NCI-H1930 (cell line): ENCODE measurements at regions not wholly inside any gene's neighbourhood (a gene's known extent, or its start where the extent isn't known, plus 50 kb on each side); places are given as distances from the start of the nearest gene placed in this dataset.

Experiments used
- DNase-seq, 2 experiments: peaks; one replicate each; lab custom pipeline; 2025; lab: John Stamatoyannopoulos, UW

DNA sequence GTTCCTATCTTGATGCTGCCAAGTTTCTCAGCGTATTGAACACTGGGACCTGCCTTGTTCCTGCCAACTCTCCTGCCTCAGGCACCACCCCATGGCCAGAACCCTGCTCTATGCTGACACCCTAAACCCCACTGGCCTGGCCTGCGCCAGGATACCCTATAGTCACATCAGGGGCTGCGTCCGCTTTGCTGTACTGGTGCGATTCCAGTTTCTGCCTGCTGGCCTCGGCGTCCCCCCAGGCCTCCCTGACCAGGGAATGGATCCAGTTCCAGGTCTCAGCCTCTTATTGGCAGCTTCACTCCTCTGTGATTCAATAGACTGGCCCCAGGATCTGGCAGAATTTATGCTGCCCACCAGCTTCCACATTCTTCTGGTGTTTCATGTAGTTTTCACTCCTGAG, 55.0 kb downstream of the GPR6 start:
- no peak for DNase-seq

DNA sequence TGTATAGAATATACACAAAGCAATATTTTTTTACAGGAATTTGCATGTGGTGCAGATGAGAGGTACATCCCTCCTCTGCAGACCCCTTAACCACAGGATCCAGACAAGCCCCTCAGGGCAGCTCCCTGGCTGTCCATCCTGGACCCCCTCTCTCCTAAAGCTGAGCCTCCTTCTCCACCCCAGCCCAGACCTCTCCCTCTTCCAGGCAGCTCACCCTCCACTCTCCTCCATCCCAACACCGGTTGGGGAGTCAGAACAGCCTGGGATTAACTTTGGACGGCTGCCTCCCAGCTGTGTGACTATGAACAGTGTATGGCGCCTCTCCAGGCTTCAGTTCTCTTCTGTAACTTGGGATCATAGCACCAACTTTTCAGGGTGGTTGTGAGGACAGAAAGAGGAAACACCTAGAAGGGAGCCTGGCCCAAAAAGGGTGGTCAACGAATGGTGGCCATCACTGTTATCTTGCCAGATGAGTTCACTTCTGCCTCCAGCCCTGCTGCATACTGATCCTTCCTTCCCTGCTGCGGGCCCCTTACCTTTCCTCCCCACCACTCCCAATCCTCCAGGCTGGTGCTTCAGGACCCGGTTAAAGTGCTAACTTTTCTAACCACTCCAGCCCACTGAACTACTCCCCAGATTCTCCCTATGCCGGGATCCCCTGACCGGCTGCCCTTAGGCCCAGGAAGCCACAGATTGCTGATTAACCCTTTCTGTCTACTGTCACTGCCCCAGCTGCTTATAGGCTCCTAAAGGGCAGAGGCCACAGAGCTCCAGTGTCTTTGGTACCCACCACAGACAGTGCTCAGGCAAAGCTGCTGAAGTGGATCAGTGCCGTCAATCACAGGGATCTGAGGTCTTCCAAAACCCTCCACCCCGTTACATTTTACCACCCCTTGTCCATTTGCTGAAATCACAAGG, 55.9 kb downstream of the GPR6 start:
- DNase-seq: no peak

DNA sequence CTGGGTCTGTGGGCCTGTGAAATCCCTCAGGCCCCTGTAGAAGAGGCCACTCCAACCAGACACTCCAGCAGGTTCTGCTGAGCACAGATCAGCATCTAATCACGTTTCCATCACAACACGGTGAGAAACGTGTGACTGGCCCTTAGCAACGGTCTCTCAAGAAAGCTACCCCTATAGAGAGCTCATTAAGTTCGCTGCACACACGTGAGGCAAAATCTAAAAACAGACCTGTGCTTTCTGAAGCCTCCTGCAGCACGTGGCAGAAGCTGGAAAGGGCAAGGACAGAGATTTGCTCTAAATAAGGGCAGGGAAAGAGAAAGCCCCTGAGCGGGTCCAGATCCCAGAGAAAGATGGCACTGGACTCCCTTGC, 56.5 kb downstream of the GPR6 start:
- no peak for DNase-seq

DNA sequence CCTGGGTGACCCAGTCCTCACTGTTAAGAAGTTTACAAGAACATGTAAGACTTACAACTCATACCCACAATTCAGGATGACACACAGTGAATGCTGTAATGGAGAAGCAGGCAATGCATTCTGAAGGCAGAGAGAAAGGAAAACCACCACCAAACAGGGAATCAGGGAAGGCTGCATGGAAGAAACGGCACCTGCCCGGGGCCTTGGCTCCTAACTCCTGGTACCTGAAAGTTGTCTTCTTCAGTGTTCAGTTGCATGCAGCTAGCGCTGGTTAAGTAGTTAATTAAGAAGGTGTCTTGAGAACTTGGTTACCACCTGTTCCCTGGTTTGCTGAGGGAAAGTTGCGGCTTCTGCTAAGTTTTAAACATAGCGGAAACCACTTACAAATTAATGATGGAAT, 57.2 kb downstream of the GPR6 start:
- DNase-seq: no peak

DNA sequence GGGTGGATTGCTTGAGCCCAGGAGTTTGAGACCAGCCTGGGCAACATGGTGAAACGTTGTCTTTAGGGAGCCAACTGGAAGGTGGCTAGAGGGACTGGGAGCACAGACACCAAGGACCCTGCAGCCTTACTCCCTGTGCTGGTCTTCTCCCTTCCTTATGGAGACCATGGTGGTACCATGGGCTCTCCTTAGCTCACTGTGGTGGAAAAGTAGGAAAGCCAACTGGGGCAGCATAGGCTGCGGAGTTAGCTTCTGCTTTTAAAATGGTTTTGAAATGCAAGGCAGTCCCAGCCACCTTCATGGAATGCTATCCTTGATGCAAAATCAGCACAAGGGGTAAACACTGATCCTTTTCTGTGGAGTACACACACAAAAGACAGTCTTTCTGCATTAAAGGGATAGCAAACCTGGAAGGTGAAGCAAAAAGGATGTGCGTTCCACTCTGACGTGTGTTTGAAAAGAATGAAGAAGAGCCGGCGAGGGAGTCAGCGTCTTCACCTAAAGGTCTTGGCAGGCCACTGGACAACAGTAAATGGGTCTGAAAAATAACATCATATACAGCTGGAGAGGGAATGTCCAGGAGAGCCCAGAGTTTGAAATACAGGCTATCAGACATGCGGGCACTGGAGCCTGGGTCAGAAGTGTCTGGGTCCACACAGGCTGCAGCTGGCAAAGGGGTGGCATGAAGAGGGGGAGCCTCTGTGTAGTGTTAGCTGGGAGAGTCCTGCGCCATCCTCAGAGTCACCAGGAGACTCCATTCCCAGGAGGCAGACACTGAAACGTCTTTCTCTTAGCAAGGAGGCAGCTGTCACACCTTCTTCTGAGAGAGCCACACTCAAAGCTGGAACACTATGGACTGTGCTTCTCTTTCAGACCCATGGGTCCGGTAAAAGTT, 58.5 kb downstream of the GPR6 start:
- DNase-seq: no peak

DNA sequence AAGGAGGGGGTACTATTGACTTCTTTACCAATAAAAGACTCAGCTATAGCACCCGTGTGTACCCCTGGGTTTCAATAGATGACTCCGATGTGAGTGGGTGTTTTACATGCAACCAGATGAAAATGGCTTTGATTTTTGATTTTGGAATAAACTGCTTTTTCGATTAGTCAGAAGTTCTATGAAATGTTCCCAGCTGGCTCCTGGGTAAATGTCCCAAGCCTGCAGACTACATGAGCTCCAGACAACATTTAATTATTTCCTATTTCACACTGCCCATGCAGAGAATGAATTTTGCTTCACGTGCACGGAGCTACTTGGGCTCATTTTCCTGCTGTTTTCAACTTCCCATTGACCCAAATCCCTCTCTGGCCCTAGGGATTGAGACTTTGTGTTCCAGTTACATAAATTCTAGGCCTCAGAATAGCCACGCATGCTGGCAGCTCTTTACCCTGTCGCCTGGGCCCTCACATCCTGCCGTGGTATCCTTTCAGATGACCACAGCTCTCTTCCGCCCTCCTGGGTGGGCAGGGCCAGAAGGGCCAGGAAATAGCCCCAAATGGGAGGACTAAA, 59.7 kb downstream of the GPR6 start:
- DNase-seq: no peak

DNA sequence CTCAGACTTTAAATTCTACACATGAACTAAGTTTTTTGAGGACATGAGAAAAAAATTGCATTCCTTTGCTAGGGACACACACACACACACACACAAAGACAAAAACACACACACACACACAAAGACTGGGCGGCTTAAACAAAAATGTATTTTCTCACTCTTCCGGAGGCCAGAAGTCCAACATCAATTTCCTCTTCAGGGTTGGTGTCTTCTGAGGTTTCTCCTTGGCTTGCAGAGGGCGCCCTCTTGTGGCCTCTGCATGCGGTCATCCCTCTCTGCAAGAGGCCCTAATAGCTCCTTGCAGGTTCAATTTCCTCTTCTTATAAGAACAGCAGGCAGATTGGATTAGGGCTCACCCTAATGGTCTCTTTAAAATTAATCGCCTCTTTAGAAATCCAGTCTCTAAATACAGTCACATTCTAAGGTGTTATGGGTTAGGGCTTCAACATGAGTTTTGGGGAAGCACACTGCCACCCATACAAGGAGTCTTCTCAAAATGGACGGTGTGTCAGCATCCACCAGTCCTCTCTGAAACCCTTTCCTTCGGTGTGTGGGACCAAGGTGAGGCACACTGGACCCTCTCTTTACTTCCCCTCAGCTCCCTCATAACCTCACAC, 61.4 kb downstream of the GPR6 start:
- DNase-seq: peak; percentile 75 to 80

DNA sequence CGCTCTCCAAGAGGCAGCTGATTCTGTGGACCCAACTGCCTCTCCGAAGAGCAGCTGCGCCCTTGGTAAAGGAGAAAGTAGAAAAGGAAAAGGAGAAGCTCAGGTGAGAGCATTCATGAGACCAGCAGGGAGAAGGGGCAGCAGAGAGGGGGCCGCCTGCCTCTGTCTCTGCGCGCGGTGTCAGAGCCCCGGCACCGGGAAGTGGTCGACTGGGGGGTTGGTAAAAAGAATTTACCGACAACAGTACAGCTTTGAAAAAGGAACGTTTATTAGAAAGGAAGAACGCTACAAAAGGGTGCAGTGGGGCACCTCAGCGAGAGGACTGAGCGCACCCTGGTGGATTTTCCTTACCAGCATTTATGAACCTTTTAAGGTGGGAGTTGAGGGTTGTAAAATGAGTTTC, 61.9 kb downstream of the GPR6 start:
- DNase-seq: peak; percentile 44 to 47

DNA sequence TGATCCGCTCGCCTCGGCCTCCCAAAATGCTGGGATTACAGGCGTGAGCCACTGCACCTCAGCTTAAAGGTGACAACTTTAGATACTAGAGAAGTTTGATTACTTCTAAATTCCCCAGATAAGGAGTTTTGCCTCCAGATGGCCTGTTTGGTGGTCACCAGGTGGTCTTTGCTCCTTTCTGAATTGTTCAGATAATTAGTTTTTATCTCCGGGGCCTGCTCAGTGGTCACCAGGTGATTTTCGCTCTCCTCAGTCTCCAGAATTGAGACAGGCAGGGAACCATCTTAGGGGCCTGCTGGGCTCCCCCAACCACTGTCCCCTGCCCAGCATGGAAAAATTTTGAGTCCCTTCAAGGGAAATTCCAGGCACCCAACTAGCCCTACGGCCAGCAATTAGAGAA, 62.6 kb downstream of the GPR6 start:
- no peak for DNase-seq

DNA sequence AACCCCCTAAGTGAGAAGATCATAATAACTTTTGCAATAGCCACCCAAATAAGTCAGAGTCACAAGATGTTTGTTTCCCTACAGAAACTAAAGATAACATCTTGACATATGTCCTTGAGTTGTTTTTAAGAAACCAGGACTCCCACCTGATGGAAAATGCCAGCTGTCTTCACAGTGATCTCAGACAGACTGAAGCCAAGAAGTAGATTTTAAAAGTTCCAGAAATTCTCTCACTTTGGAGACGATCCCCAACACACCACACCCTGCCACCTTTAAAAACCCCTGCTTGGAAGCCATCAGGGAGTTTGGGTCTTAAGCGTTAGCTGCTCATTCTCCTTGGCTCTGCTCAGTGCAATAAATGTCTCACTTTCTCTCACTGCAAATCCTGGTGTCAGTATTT, 63.0 kb downstream of the GPR6 start:
- no peak for DNase-seq

DNA sequence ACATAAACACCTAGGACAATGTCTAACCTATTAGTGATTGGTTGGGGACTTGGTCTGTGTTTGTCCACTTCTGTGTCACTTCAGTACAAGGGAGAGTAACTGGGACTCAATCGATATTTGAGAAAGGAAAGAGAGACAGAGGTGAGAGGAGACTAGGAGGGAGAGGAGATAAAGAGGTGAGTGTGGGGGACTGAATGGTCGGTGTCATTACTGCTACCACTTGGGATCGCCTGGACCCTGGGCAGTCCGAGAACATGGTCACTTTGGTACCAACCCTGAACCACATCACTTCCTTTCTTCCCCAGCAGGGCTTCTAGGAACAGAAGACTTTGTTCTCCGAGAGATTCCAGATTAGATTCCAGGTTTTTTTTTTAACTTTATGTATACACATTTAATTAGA, 63.7 kb downstream of the GPR6 start:
- DNase-seq: no peak

DNA sequence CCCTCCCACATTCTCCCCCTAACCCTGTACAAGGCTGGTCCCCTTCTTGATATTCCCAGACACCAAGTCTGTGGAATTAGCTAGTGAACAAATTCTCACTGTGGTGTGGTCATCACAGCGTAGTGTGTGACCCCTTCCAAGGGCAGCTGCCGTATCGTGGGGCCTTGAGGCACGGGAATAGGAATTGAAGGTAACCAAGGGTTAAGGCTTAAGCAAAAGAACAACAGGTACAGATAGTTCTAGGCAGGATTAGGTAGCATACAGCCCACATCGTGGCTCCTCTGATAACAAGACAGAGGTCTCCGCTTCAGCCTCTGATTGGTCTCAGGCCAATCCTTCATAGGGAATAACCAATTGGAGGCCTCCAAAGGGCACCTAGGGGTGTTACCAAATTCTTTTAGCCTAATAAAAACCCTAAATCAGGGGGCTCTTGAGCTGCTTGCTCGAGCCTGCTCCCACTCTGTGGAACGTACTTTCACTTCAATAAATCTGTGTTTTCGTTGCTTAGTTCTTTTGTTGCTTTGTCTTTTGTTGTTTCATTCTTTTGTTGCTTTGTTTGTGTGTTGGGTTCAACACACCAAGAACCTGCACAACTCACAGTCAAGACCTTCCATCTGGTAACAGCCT, 64.7 kb downstream of the GPR6 start:
- no peak for DNase-seq

DNA sequence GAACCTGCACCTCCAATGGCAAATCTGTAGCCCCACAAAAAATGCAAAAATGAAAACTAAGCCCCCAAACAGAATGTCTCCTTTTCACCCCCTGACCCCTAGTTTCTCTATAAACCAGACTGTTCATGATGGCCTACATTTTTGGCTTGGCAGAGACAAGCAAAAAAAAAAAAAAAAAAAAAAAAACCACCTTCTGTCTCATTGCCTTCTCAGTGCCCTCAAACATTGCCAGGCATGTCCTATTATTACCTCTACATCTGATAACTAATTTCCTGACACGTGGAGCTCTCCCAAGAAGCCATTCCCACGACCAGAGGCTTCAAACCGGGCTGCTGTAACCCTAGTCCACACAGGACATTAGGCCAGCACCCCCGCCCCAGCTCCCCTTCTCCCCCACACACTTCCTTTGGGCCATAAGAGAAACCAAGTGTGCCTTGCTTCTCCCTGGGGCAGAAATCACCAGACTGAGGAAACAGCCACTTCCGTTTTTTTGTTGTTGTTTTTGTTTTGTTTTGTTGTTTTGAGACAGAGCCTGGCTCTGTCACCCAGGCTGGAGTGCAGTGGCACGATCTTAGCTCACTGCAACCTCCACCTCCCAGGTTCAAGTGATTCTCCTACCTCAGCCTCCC, 65.4 kb downstream of the GPR6 start:
- DNase-seq: no peak

DNA sequence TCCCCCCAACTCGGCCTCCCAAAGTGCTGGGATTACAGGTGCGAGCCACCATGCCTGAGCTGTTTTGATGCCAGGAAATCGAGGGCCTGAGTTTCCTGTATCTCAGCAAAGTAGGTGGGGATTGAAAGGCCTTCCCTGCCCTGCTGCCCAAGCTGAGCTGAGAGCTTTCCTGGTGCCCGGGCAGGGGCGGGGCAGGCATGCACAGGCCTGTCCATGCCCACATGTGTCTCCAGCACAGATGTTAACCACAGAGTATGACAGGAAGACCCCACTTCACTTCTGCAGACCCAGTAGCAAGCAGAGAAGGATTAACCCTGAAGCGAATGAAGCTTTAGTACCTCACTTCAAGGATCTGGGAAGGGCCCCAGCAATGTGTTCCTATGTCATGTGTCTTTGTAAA, 66.0 kb downstream of the GPR6 start:
- DNase-seq: no peak

DNA sequence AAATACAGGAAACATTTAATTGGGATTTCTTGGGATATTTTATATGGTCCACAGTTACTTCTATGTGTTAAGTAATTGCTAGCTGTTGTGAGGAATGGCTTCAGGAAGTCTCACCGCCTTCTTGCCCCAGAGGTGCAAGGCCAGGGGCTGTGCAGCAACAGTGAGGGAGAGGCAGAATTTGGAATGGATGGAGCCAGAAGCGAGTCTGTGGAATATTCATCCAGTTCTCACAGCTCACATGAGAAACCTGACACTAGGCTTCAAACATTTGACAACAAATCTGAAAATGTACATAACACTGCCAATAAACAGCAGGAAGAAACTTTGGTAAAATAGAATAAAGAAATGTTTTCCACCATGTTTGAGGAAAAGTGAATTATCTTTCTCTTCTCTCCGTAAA, 66.5 kb downstream of the GPR6 start:
- no peak for DNase-seq

DNA sequence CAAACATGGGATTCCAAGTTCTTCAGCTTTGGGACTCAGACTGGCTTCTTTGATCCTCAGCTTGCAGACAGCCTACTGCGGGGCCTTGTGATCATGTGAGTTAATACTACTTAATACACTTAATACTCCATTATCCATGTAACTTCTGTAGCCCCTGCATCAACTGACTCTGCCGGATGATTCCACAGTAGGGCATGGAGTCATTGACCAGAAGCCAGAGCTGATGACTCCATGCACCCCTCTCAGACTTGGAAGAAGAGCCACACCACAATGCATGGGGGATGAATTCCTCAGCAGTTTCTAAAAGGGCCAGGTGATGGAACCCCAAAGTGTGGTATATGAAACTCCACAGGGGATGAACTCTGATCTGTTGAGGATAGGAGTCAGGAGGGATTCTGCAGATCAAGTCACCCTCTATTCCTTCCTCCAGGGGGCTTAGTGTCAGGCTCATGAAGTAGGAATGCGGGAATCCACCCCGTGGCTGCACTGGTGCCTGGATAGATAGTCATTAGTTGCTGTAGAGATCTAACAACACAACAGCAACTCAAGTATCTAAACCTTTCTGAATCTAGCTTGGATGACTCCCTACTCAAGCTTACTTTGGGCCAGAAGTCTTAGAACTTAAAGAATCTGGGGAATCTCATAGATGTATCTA, 70.2 kb downstream of the GPR6 start:
- DNase-seq: no peak

DNA sequence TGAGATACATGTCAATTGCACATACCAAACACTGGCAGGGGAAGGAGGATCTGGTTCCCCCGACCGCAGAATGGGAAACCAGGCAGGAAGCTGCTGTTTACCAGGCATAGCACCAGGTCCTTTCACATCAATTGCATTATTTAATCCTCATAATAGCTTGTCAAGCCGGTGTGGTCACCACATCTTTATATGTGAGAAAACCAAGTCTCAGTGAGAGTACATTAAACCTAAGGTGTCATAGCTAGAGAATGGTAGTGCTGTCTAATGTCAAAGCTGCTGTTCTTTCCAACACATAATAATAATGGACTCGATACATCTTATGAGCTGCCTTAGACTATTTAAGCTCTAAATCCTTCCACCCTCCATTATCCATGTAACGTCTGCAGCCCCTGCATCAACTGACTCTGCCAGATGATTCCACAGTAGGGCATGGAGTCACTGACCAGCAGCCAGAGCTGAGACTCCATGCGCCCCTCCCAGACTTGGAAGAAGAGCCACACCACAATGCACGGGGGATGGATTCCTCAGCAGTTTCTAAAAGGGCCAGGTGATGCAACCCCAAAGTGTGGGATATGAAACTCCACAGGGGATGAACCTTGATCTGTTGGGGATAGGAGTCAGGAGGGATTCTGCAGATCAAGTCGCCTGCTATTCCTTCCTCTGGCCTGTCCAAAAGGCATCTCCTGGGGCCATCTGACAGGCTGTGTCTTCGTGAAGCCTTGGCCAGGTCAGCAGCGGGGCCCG, 71.8 kb downstream of the GPR6 start:
- no peak for DNase-seq
